ENCODE measurements at regions not wholly inside any gene's neighbourhood (a gene's known extent, or its start where the extent isn't known, plus 50 kb on each side); places are given as distances from the start of the nearest gene placed in this dataset.

DNA sequence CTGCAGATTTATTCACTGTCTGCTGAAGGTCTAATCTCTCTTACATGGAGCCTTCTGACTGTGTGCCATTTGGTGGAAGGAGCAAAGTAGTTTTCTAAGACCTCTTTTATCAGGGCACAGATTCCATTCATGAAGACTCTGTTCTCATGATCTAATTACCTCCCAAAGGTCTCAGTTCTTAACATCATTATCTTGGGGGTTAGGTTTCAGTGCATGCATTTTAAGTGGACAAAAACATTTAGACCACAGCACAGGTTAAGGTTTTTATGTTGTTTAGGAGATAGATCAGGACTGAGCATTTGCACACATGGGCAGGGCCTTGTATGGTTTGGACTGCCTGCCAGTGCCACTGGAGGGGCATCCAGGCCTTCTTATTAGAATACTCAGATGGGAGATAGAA is 746.1 kb downstream of the C12orf50 start:
- TF ChIP-seq POLR2A (IDR thresholded peaks at IDR 0.05; ENCODE audit: low read depth, low read length) (no peak), TAF1 (IDR thresholded peaks at IDR 0.05; ENCODE audit: low read depth, low read length) (no peak), POLR2AphosphoS5 (IDR thresholded peaks at IDR 0.05; ENCODE audit: low read depth, low read length) (no peak)

Measured in GM12891 (cell line).